PC-3 (cell line): ENCODE measurements at regions not wholly inside any gene's neighbourhood (a gene's known extent, or its start where the extent isn't known, plus 50 kb on each side); places are given as distances from the start of the nearest gene placed in this dataset.

Experiments
- ATAC-seq: fragments of 200-7000 bp; cut with Tn5 transposase; 2 replicates; pipeline ENCODE4 v1.9.1; 2020; ENCODE audit warnings: mild to moderate bottlenecking, moderate library complexity
- BruUV-seq: library from RNA; stranded (reverse); fragments of 400-500 nt; replicated peaks from 2 replicates; lab custom pipeline; 2021; lab: Mats Ljungman, UMichigan
- CTCF ChIA-PET: fragments of 300-600 bp; sonication (Branson Sonifier 250); formaldehyde crosslinking; loops from one replicate; lab custom pipeline; 2022; ENCODE audit warnings: antibody characterized with exemption; lab: Charles Lee
- POLR2A ChIA-PET: fragments of 300-600 bp; sonication (Branson Sonifier 250); formaldehyde crosslinking; loops from one replicate; lab custom pipeline; 2022; ENCODE audit warnings: antibody characterized with exemption; ENCODE audit not compliant: unreplicated experiment; lab: Charles Lee
- DNase-seq: peaks from one replicate; pipeline ENCODE4 v3.0.0-alpha.2; 2015
- H2AFZ ChIP-seq: fragments of 300-600 bp; sonication (generic); 2 replicates; pipeline ENCODE4 v1.6.0; 2016; ENCODE audit warnings: antibody characterized with exemption, low read length
- H3F3A ChIP-seq: fragments of 300-600 bp; sonication (generic); one replicate; pipeline ENCODE4 v1.6.0; 2017; ENCODE audit warnings: antibody characterized with exemption, low read length, control low read depth, mild to moderate bottlenecking; ENCODE audit not compliant: unreplicated experiment
- H3K27ac ChIP-seq: fragments of 300-600 bp; sonication (generic); 2 replicates; pipeline ENCODE4 v1.5.1; 2016; ENCODE audit warnings: mild to moderate bottlenecking, low read length
- H3K27me3 ChIP-seq: fragments of 300-600 bp; sonication (generic); 2 replicates; pipeline ENCODE4 v1.6.1; 2016; ENCODE audit warnings: low read length, mixed read lengths
- H3K36me3 ChIP-seq: fragments of 300-600 bp; sonication (generic); 2 replicates; pipeline ENCODE4 v1.6.1; 2016; ENCODE audit warnings: low read depth, mixed run types, low read length, mixed read lengths
- H3K4me1 ChIP-seq: fragments of 300-600 bp; sonication (generic); 2 replicates; pipeline ENCODE4 v1.5.1; 2016; ENCODE audit warnings: low read length; ENCODE audit not compliant: insufficient read depth
- H3K4me2 ChIP-seq: fragments of 300-600 bp; sonication (generic); 2 replicates; pipeline ENCODE4 v1.6.0; 2016; ENCODE audit warnings: low read length
- H3K4me3 ChIP-seq: fragments of 300-600 bp; sonication (generic); 2 replicates; pipeline ENCODE4 v1.5.1; 2016; ENCODE audit warnings: mild to moderate bottlenecking, low read length, mixed read lengths
- H3K79me2 ChIP-seq: fragments of 300-600 bp; sonication (generic); 2 replicates; pipeline ENCODE4 v1.6.1; 2017; ENCODE audit warnings: low read length, mixed read lengths
- H3K9ac ChIP-seq: fragments of 300-600 bp; sonication (generic); 2 replicates; pipeline ENCODE4 v1.6.0; 2016; ENCODE audit warnings: mild to moderate bottlenecking, low read length
- H3K9me2 ChIP-seq: fragments of 300-600 bp; sonication (generic); replicated peaks from 2 replicates; pipeline ENCODE4 v1.6.1; 2016; ENCODE audit warnings: mixed run types, low read length, mixed read lengths
- H3K9me3 ChIP-seq: fragments of 300-600 bp; sonication (generic); 2 replicates; pipeline ENCODE4 v1.6.1; 2016; ENCODE audit warnings: low read length, mixed read lengths
- H4K20me1 ChIP-seq: fragments of 300-600 bp; sonication (generic); 2 replicates; pipeline ENCODE4 v1.6.1; 2016; ENCODE audit warnings: low read length, mixed read lengths
- CTCF ChIP-seq: fragments of 300-600 bp; sonication (generic); conservative IDR thresholded peaks from 2 replicates; pipeline ENCODE4 v1.5.1; 2017; ENCODE audit warnings: antibody characterized with exemption, low read depth, mild to moderate bottlenecking, low read length
- EZH2 ChIP-seq: fragments of 300-600 bp; sonication (generic); IDR thresholded peaks from one replicate; pipeline ENCODE4 v1.6.1; 2017; ENCODE audit warnings: antibody characterized with exemption, mild to moderate bottlenecking, low read length; ENCODE audit not compliant: unreplicated experiment
- EZH2phosphoT487 ChIP-seq: fragments of 300-600 bp; sonication (generic); IDR thresholded peaks from 2 replicates; pipeline ENCODE4 v1.6.1; 2018; ENCODE audit warnings: mild to moderate bottlenecking, antibody characterized with exemption, low read length, borderline replicate concordance
- intact Hi-C: fragments of 100-400 bp; cut with micrococcal nuclease; formaldehyde crosslinking; loops from 2 replicates; pipeline ENCODE4 v1.9.0; 2023

- no peak for ATAC-seq
- no peaks in the 10 kb centered on the region for H3K9me3 ChIP-seq
- no peaks in the 10 kb centered on the region for H3K36me3 ChIP-seq
- no peaks in the 10 kb centered on the region for H3F3A ChIP-seq
- intact Hi-C loops: no loop called here
- H3K4me2 ChIP-seq: no peak overlapping the region
- no peaks in the 10 kb centered on the region for H3K4me1 ChIP-seq
- no peak overlapping the region for H2AFZ ChIP-seq
- no peak for DNase-seq
- no peak overlapping the region for H3K4me3 ChIP-seq
- no peaks in the 10 kb centered on the region for H4K20me1 ChIP-seq
- POLR2A ChIA-PET: no interaction called here
- H3K79me2 ChIP-seq: no peaks in the 10 kb centered on the region
- no peak overlapping the region for H3K9ac ChIP-seq
- no peaks in the 10 kb centered on the region for H3K9me2 ChIP-seq
- CTCF ChIA-PET: no interaction called here
- TF ChIP-seq CTCF (no peak), EZH2phosphoT487 (no peak), EZH2 (no peak)
- no peaks in the 10 kb centered on the region for H3K27me3 ChIP-seq
- no peak overlapping the region for H3K27ac ChIP-seq
- no TSS peak for BruUV-seq
Measured at GRCh38 chr15:49715701-49716100, 94.9 kb downstream of the DTWD1 start.

- Histone ChIP-seq H3K27ac (no peak overlapping the region), H3K4me1 (no peaks in the 10 kb centered on the region), H3F3A (no peaks in the 10 kb centered on the region), H3K79me2 (no peaks in the 10 kb centered on the region), H3K9ac (no peak overlapping the region), H2AFZ (no peak overlapping the region), H3K9me2 (no peaks in the 10 kb centered on the region), H3K9me3 (no peaks in the 10 kb centered on the region), H3K4me2 (no peak overlapping the region), H4K20me1 (no peaks in the 10 kb centered on the region), H3K36me3 (no peaks in the 10 kb centered on the region), H3K27me3 (no peaks in the 10 kb centered on the region), H3K4me3 (no peak overlapping the region)
- ATAC-seq: no peak
- no TSS peak for BruUV-seq
- ChIA-PET CTCF (no interaction called here), POLR2A (no interaction called here)
- TF ChIP-seq CTCF: no peak
- TF ChIP-seq EZH2phosphoT487: no peak
- no peak for TF ChIP-seq EZH2
- intact Hi-C loops: no loop called here
- DNase-seq: no peak
Measured at GRCh38 chr15:49718234-49718633, 97.4 kb downstream of the DTWD1 start.

- BruUV-seq: no TSS peak
- H4K20me1 ChIP-seq: no peaks in the 10 kb centered on the region
- no peaks in the 10 kb centered on the region for H3K36me3 ChIP-seq
- ATAC-seq (no peak), DNase-seq (no peak)
- H3K4me2 ChIP-seq: no peak overlapping the region
- no peaks in the 10 kb centered on the region for H3K27me3 ChIP-seq
- no peak for TF ChIP-seq CTCF
- TF ChIP-seq EZH2: no peak
- ChIA-PET POLR2A (no interaction called here), CTCF (no interaction called here)
- no peaks in the 10 kb centered on the region for H3K9me3 ChIP-seq
- H3K4me3 ChIP-seq: no peak overlapping the region
- intact Hi-C loops: no loop called here
- no peaks in the 10 kb centered on the region for H3F3A ChIP-seq
- H3K9ac ChIP-seq: no peak overlapping the region
- no peaks in the 10 kb centered on the region for H3K9me2 ChIP-seq
- no peak overlapping the region for H3K27ac ChIP-seq
- H3K4me1 ChIP-seq: no peaks in the 10 kb centered on the region
- H3K79me2 ChIP-seq: no peaks in the 10 kb centered on the region
- no peak overlapping the region for H2AFZ ChIP-seq
Measured at GRCh38 chr15:49718846-49719245, 98.0 kb downstream of the DTWD1 start.
